H9 (cell line): ENCODE measurements at regions not wholly inside any gene's neighbourhood (a gene's known extent, or its start where the extent isn't known, plus 50 kb on each side); places are given as distances from the start of the nearest gene placed in this dataset.

ENCODE experiments used
- DNase-seq: peaks from one replicate; pipeline ENCODE4 v3.0.0-alpha.2; 2017
- H2AFZ ChIP-seq: one replicate; pipeline ENCODE4 v1.6.1; 2013; ENCODE audit warnings: mild to moderate bottlenecking, low read length, control low read depth, moderate library complexity
- H2AK5ac ChIP-seq: 2 replicates; pipeline ENCODE4 v1.6.1; 2013; ENCODE audit warnings: low read length, control low read depth, mixed read lengths; ENCODE audit not compliant: insufficient read length
- H2BK120ac ChIP-seq: one replicate; pipeline ENCODE4 v1.6.1; 2013; ENCODE audit warnings: low read depth, mild to moderate bottlenecking, low read length, control low read depth, inconsistent platforms; ENCODE audit not compliant: poor library complexity, severe bottlenecking
- H2BK12ac ChIP-seq: 2 replicates; pipeline ENCODE4 v1.6.1; 2013; ENCODE audit warnings: low read length, control low read depth, mixed read lengths, low read depth; ENCODE audit not compliant: insufficient read length
- H2BK15ac ChIP-seq: 2 replicates; pipeline ENCODE4 v1.6.1; 2013; ENCODE audit warnings: low read depth, low read length, control low read depth
- H2BK20ac ChIP-seq: one replicate; pipeline ENCODE4 v1.6.1; 2013; ENCODE audit warnings: low read depth, mild to moderate bottlenecking, low read length, control low read depth, inconsistent platforms; ENCODE audit not compliant: poor library complexity, severe bottlenecking
- H2BK5ac ChIP-seq: 2 replicates; pipeline ENCODE4 v1.6.1; 2013; ENCODE audit warnings: low read length, control low read depth, mixed read lengths; ENCODE audit not compliant: insufficient read length
- H3K14ac ChIP-seq: 2 replicates; pipeline ENCODE4 v1.6.1; 2013; ENCODE audit warnings: low read length, control low read depth; ENCODE audit not compliant: insufficient read depth
- H3K18ac ChIP-seq: 2 replicates; pipeline ENCODE4 v1.6.1; 2013; ENCODE audit warnings: low read depth, mild to moderate bottlenecking, mixed read lengths, low read length, control low read depth; ENCODE audit not compliant: insufficient read length
- H3K23ac ChIP-seq: 2 replicates; pipeline ENCODE4 v1.6.1; 2013; ENCODE audit warnings: low read length, control low read depth, mixed read lengths, low read depth; ENCODE audit not compliant: insufficient read length
- H3K23me2 ChIP-seq: 2 replicates; pipeline ENCODE4 v1.6.1; 2013; ENCODE audit warnings: low read depth, mild to moderate bottlenecking, mixed read lengths, low read length, control low read depth; ENCODE audit not compliant: insufficient read length, poor library complexity, severe bottlenecking
- H3K27ac ChIP-seq: 2 replicates; pipeline ENCODE4 v1.5.1; 2013; ENCODE audit warnings: low read length, control low read depth, mixed read lengths, low read depth; ENCODE audit not compliant: insufficient read length
- H3K27me3 ChIP-seq: 2 replicates; pipeline ENCODE4 v1.6.1; 2013; ENCODE audit warnings: low read length, control low read depth, inconsistent platforms; ENCODE audit not compliant: insufficient read depth
- H3K4ac ChIP-seq: 2 replicates; pipeline ENCODE4 v1.6.1; 2013; ENCODE audit warnings: low read depth, mild to moderate bottlenecking, control low read depth, inconsistent platforms, low read length, moderate library complexity
- H3K4me1 ChIP-seq: 2 replicates; pipeline ENCODE4 v1.6.1; 2013; ENCODE audit warnings: low read length, control low read depth, inconsistent platforms; ENCODE audit not compliant: insufficient read depth
- H3K4me2 ChIP-seq: 2 replicates; pipeline ENCODE4 v1.6.1; 2013; ENCODE audit warnings: low read length, control low read depth, mixed read lengths; ENCODE audit not compliant: insufficient read length, insufficient read depth
- H3K56ac ChIP-seq: 2 replicates; pipeline ENCODE4 v1.6.1; 2013; ENCODE audit warnings: low read depth, mild to moderate bottlenecking, mixed read lengths, low read length, control low read depth; ENCODE audit not compliant: insufficient read length
- H3K79me1 ChIP-seq: 2 replicates; pipeline ENCODE4 v1.6.1; 2013; ENCODE audit warnings: low read depth, mild to moderate bottlenecking, moderate library complexity, low read length, control low read depth, inconsistent platforms; ENCODE audit not compliant: insufficient read depth, poor library complexity, severe bottlenecking
- H3K79me2 ChIP-seq: 2 replicates; pipeline ENCODE4 v1.6.1; 2013; ENCODE audit warnings: low read length, control low read depth, inconsistent platforms; ENCODE audit not compliant: insufficient read depth
- H3K9ac ChIP-seq: 2 replicates; pipeline ENCODE4 v1.6.1; 2013; ENCODE audit warnings: low read length, control low read depth, mixed read lengths; ENCODE audit not compliant: insufficient read length; ENCODE audit errors: extremely low read depth
- H3K9me3 ChIP-seq: one replicate; pipeline ENCODE4 v1.6.1; 2013; ENCODE audit warnings: low read depth, low read length, inconsistent platforms; ENCODE audit not compliant: control insufficient read depth
- H3T11ph ChIP-seq: one replicate; pipeline ENCODE4 v1.6.1; 2013; ENCODE audit warnings: mild to moderate bottlenecking, low read length, control low read depth, inconsistent platforms
- H4K20me1 ChIP-seq: one replicate; pipeline ENCODE4 v1.6.1; 2013; ENCODE audit not compliant: control insufficient read depth, insufficient read length, insufficient read depth
- H4K5ac ChIP-seq: 2 replicates; pipeline ENCODE4 v1.6.1; 2013; ENCODE audit warnings: low read depth, mild to moderate bottlenecking, mixed read lengths, low read length, control low read depth; ENCODE audit not compliant: insufficient read length
- H4K8ac ChIP-seq: replicated peaks from 2 replicates; pipeline ENCODE4 v1.6.1; 2013; ENCODE audit warnings: low read length, control low read depth, mixed read lengths, low read depth; ENCODE audit not compliant: insufficient read length
- H4K91ac ChIP-seq: 2 replicates; pipeline ENCODE4 v1.6.1; 2013; ENCODE audit warnings: low read depth, mild to moderate bottlenecking, moderate library complexity, mixed read lengths, low read length, control low read depth; ENCODE audit not compliant: insufficient read length
- H3K27ac Mint-ChIP-seq, 3 experiments: 2 replicates in 2 of 3; 3 replicates in 1 of 3; pipeline ENCODE4 v1.8.0; 2020 to 2021; ENCODE audit warnings: mixed read lengths in 3 of 3, mild to moderate bottlenecking in 1 of 3, moderate library complexity in 1 of 3
- H3K27me3 Mint-ChIP-seq: 2 replicates; pipeline ENCODE4 v1.8.0; 2021; ENCODE audit warnings: low read depth, mild to moderate bottlenecking, moderate library complexity, mixed read lengths
- H3K36me3 Mint-ChIP-seq, 3 experiments: 2 replicates in 2 of 3; 3 replicates in 1 of 3; pipeline ENCODE4 v1.8.0; 2020 to 2021; ENCODE audit warnings: low read depth in 3 of 3, mixed read lengths in 3 of 3; ENCODE audit not compliant: insufficient read depth in 1 of 3
- H3K4me1 Mint-ChIP-seq, 2 experiments: 2 replicates each; pipeline ENCODE4 v1.8.0; 2020; ENCODE audit warnings: mixed read lengths in 2 of 2
- H3K4me3 Mint-ChIP-seq, 2 experiments: 2 replicates in 1 of 2; 3 replicates in 1 of 2; pipeline ENCODE4 v1.8.0; 2020 to 2021; ENCODE audit warnings: mild to moderate bottlenecking in 2 of 2, mixed read lengths in 2 of 2, moderate library complexity in 1 of 2
- H3K9me3 Mint-ChIP-seq, 2 experiments: 2 replicates in 1 of 2; 3 replicates in 1 of 2; pipeline ENCODE4 v1.8.0; 2020; ENCODE audit warnings: mild to moderate bottlenecking in 2 of 2, mixed read lengths in 2 of 2, moderate library complexity in 1 of 2
- WGBS: extraction: QIAGEN DNeasy Blood & Tissue Kit; methylation state at CpG from one replicate; pipeline ENCODE4 v1.1.7; 2013; ENCODE audit warnings: missing lambda C conversion rate, low lambda C conversion rate, mixed read lengths; ENCODE audit not compliant: insufficient read length; ENCODE audit errors: extremely low coverage; 5-methylcytosine and 5-hydroxymethylcytosine counted together
- TF ChIP-seq, protein P1 (sequence below): fragments of 200-600 bp; sonication (generic); conservative IDR thresholded peaks from 3 replicates; pipeline ENCODE4 v1.8.0; 2021; ENCODE audit warnings: antibody characterized with exemption, mild to moderate bottlenecking

DNA sequence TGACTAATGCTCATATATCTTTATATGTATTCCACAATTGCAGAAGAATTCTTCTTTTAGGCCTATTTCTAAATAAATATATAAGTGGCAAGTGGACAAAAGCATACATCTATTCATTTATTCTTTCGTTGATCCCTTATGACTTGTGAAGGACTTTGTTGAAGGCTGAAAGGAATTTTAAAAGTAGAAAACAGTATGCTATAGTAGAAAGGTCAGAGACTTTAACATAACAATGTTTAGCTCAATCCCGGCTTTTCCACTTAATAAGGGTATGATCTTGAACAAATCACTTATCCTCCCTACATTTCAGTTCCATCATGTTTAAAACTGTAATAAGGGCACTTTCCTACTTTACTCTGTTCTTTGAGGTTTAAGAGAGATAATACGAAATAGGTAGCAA is 672.9 kb downstream of the MECOM start:
- Histone ChIP-seq H3K27me3 (no peaks in the 10 kb centered on the region), H4K91ac (no peak overlapping the region), H2AFZ (no peak overlapping the region), H3K14ac (no peak overlapping the region), H3K4me1 (no peaks in the 10 kb centered on the region), H2BK12ac (no peak overlapping the region), H4K8ac (no peak overlapping the region), H2BK20ac (no peak overlapping the region), H3K4ac (no peak overlapping the region), H3T11ph (no peak overlapping the region), H3K79me2 (no peaks in the 10 kb centered on the region), H4K20me1 (no peaks in the 10 kb centered on the region), H3K4me2 (no peak overlapping the region), H3K18ac (no peak overlapping the region), H3K23me2 (no peaks in the 10 kb centered on the region), H2AK5ac (no peak overlapping the region), H2BK120ac (no peak overlapping the region), H3K27ac (no peak overlapping the region), H3K9me3 (no peaks in the 10 kb centered on the region), H2BK5ac (no peak overlapping the region), H3K79me1 (no peaks in the 10 kb centered on the region), H3K9ac (no peak overlapping the region), H3K56ac (no peak overlapping the region), H2BK15ac (no peak overlapping the region), H4K5ac (no peak overlapping the region), H3K23ac (no peak overlapping the region)
- DNase-seq, result no peak
- H3K4me3 Mint-ChIP-seq, result no peak overlapping the region
- no peaks in the 10 kb centered on the region for H3K9me3 Mint-ChIP-seq
- no peaks in the 10 kb centered on the region for H3K36me3 Mint-ChIP-seq
- H3K27ac Mint-ChIP-seq, result no peak overlapping the region
- peaks cover 6 to 10% of the 10 kb centered on the region in 2 experiments for H3K4me1 Mint-ChIP-seq
- no CpG with 5 or more reads among the region's 3 CpGs for WGBS
- TF ChIP-seq, protein P1, sequence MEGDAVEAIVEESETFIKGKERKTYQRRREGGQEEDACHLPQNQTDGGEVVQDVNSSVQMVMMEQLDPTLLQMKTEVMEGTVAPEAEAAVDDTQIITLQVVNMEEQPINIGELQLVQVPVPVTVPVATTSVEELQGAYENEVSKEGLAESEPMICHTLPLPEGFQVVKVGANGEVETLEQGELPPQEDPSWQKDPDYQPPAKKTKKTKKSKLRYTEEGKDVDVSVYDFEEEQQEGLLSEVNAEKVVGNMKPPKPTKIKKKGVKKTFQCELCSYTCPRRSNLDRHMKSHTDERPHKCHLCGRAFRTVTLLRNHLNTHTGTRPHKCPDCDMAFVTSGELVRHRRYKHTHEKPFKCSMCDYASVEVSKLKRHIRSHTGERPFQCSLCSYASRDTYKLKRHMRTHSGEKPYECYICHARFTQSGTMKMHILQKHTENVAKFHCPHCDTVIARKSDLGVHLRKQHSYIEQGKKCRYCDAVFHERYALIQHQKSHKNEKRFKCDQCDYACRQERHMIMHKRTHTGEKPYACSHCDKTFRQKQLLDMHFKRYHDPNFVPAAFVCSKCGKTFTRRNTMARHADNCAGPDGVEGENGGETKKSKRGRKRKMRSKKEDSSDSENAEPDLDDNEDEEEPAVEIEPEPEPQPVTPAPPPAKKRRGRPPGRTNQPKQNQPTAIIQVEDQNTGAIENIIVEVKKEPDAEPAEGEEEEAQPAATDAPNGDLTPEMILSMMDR, result no peak
- H3K27me3 Mint-ChIP-seq, result no peaks in the 10 kb centered on the region
